Pulmonary artery endothelial cell (primary cell): ENCODE measurements at regions not wholly inside any gene's neighbourhood (a gene's known extent, or its start where the extent isn't known, plus 50 kb on each side); places are given as distances from the start of the nearest gene placed in this dataset.

Experiments
- DNase-seq: peaks from one replicate; pipeline ENCODE4 v3.0.0-alpha.2; 2011; ENCODE audit warnings: low read depth, low spot score

- DNase-seq: no peak
Measured at GRCh38 chr14:101509730-101510371, 51.4 kb upstream of the DIO3 start.

GRCh38 chr14:101511199-101511598 is 50.1 kb upstream of the DIO3 start:
- no peak for DNase-seq
